A549 (cell line): ENCODE measurements at regions not wholly inside any gene's neighbourhood (a gene's known extent, or its start where the extent isn't known, plus 50 kb on each side); places are given as distances from the start of the nearest gene placed in this dataset.
A peak's percentile ranks its signal among the peaks of the same experiment; 100 is the strongest.

Source experiments
- ATAC-seq, 2 experiments: fragments of 200-7000 bp in 1 of 2; fragments of >200 bp in 1 of 2; cut with Nextera tagmentation in 1 of 2; cut with Tn5 transposase in 1 of 2; 3 replicates each; pipeline versions ENCODE4 v1.8.0 to v1.9.1; 2018 to 2020; ENCODE audit warnings: mild to moderate bottlenecking in 1 of 2, moderate library complexity in 1 of 2
- CTCF ChIA-PET: fragments of 300-600 bp; sonication (Branson Sonifier 250); formaldehyde crosslinking; extraction: SDS; loops from one replicate; lab custom pipeline; 2021; ENCODE audit warnings: antibody characterized with exemption, inconsistent platforms; lab: Yijun Ruan, JAX
- POLR2A ChIA-PET: fragments of 350-600 bp; formaldehyde crosslinking; extraction: SDS; loops from one replicate; lab custom pipeline; 2021; ENCODE audit warnings: antibody characterized with exemption, inconsistent platforms; lab: Yijun Ruan, JAX
- DNase-seq, 2 experiments: peaks; one replicate each; pipeline versions ENCODE4 v3.0.0 to v3.0.0-alpha.2; 2011 to 2016; ENCODE audit warnings: low read depth in 1 of 2, low spot score in 1 of 2
- FAIRE-seq: peaks from 2 replicates; lab custom pipeline; 2011; peaks lifted over from hg19 to GRCh38; lab: Jason Lieb, UNC
- H3K27ac ChIP-seq, 2 experiments: fragments of >200 bp; sonication (Bioruptor Twin); formaldehyde crosslinking; 3 replicates each; pipeline ENCODE4 v1.5.1; 2016 to 2017
- H3K4me1 ChIP-seq: fragments of >200 bp; sonication (Bioruptor Twin); formaldehyde crosslinking; 3 replicates; pipeline ENCODE4 v1.6.1; 2016
- H3K4me2 ChIP-seq: fragments of >200 bp; sonication (Bioruptor Twin); formaldehyde crosslinking; 3 replicates; pipeline ENCODE4 v1.6.1; 2016
- H3K4me3 ChIP-seq: fragments of >200 bp; sonication (Bioruptor Twin); formaldehyde crosslinking; 3 replicates; pipeline ENCODE4 v1.5.1; 2016
- H3K9me3 ChIP-seq: fragments of >200 bp; sonication (Bioruptor Twin); formaldehyde crosslinking; 3 replicates; pipeline ENCODE4 v1.6.1; 2016
- BHLHE40 ChIP-seq: IDR thresholded peaks from 2 replicates; pipeline ENCODE4 v1.6.1; 2012; ENCODE audit warnings: low read depth, low read length, inconsistent platforms
- CBX2 ChIP-seq: fragments of 200-600 bp; sonication (generic); IDR thresholded peaks from 2 replicates; pipeline ENCODE4 v1.6.1; 2016; ENCODE audit warnings: low read depth, mild to moderate bottlenecking, borderline replicate concordance
- CBX8 ChIP-seq: fragments of 200-600 bp; sonication (generic); IDR thresholded peaks from 2 replicates; pipeline ENCODE4 v1.6.1; 2016
- CTCF ChIP-seq: fragments of >200 bp; sonication (Bioruptor Twin); formaldehyde crosslinking; IDR thresholded peaks from 3 replicates; pipeline ENCODE4 v1.5.1; 2016
- FOSL2 ChIP-seq, 2 experiments: fragments of 450-650 bp in 1 of 2; fragments of >200 bp in 1 of 2; sonication (Bioruptor Twin) in 1 of 2; formaldehyde crosslinking; IDR thresholded peaks; 2 replicates each; pipeline versions ENCODE4 v1.5.0 to v1.6.1; 2016 to 2020; ENCODE audit warnings: mild to moderate bottlenecking in 1 of 2, moderate library complexity in 1 of 2
- HES2 ChIP-seq: fragments of >200 bp; sonication (Bioruptor Twin); formaldehyde crosslinking; IDR thresholded peaks from 2 replicates; pipeline ENCODE4 v1.6.1; 2016
- HMGXB4 ChIP-seq: fragments of 250-450 bp; sonication (Bioruptor Pico); IDR thresholded peaks from 2 replicates; pipeline ENCODE4 v1.5.0; 2021; ENCODE audit warnings: mild to moderate bottlenecking, moderate library complexity, borderline replicate concordance
- HOXB5 ChIP-seq: fragments of 250-450 bp; sonication (Bioruptor Pico); IDR thresholded peaks from 2 replicates; pipeline ENCODE4 v1.5.0; 2020; ENCODE audit warnings: mild to moderate bottlenecking, moderate library complexity
- JUN ChIP-seq, 2 experiments: fragments of >200 bp; sonication (Bioruptor Twin); formaldehyde crosslinking; IDR thresholded peaks; 2 replicates in 1 of 2; 3 replicates in 1 of 2; pipeline ENCODE4 v1.6.1; 2016 to 2017
- JUNB ChIP-seq: fragments of >200 bp; sonication (Bioruptor Twin); formaldehyde crosslinking; IDR thresholded peaks from 2 replicates; pipeline ENCODE4 v1.6.1; 2016
- KDM1A ChIP-seq: fragments of 200-600 bp; sonication (generic); IDR thresholded peaks from 2 replicates; pipeline ENCODE4 v1.6.1; 2016; ENCODE audit warnings: low read depth, mild to moderate bottlenecking
- KDM5A ChIP-seq: fragments of 200-600 bp; sonication (generic); IDR thresholded peaks from 2 replicates; pipeline ENCODE4 v1.6.1; 2016; ENCODE audit warnings: antibody characterized with exemption, mild to moderate bottlenecking
- NFE2L2 ChIP-seq: fragments of 150-350 bp; conservative IDR thresholded peaks from 2 replicates; pipeline ENCODE4 v1.6.1; 2014; ENCODE audit warnings: low read length
- NPAS2 ChIP-seq: fragments of 250-450 bp; sonication (Bioruptor Pico); IDR thresholded peaks from 2 replicates; pipeline ENCODE4 v1.8.0; 2022; ENCODE audit warnings: mild to moderate bottlenecking, moderate library complexity, borderline replicate concordance
- PHF8 ChIP-seq: fragments of 200-600 bp; sonication (generic); IDR thresholded peaks from 2 replicates; pipeline ENCODE4 v1.6.1; 2016; ENCODE audit warnings: low read depth, mild to moderate bottlenecking, antibody characterized with exemption, moderate library complexity, borderline replicate concordance
- RAD21 ChIP-seq, 2 experiments: fragments of >200 bp in 1 of 2; sonication (Bioruptor Twin) in 1 of 2; formaldehyde crosslinking in 1 of 2; IDR thresholded peaks in 1 of 2; conservative IDR thresholded peaks in 1 of 2; 2 replicates in 1 of 2; 3 replicates in 1 of 2; pipeline ENCODE4 v1.6.1; 2012 to 2018; ENCODE audit warnings: inconsistent platforms in 1 of 2
- RCOR1 ChIP-seq: fragments of 150-350 bp; IDR thresholded peaks from 2 replicates; pipeline ENCODE4 v1.6.1; 2014; ENCODE audit warnings: antibody characterized with exemption, low read length, low read depth
- SMC3 ChIP-seq: fragments of >200 bp; sonication (Bioruptor Twin); formaldehyde crosslinking; IDR thresholded peaks from 3 replicates; pipeline ENCODE4 v1.6.1; 2018; ENCODE audit warnings: inconsistent platforms
- TFCP2L1 ChIP-seq: fragments of 250-450 bp; sonication (Bioruptor Pico); IDR thresholded peaks from 2 replicates; pipeline ENCODE4 v1.5.0; 2021; ENCODE audit warnings: mild to moderate bottlenecking
- USF2 ChIP-seq: fragments of 450-650 bp; IDR thresholded peaks from 2 replicates; pipeline ENCODE4 v1.6.1; 2014; ENCODE audit warnings: antibody characterized with exemption
- ZC3H11A ChIP-seq: fragments of 450-650 bp; IDR thresholded peaks from 2 replicates; pipeline ENCODE4 v1.6.1; 2014; ENCODE audit warnings: antibody characterized with exemption, mild to moderate bottlenecking
- ZFP36 ChIP-seq: fragments of 450-650 bp; IDR thresholded peaks from 2 replicates; pipeline ENCODE4 v1.6.1; 2014; ENCODE audit warnings: borderline replicate concordance; ENCODE audit not compliant: partially characterized antibody
- WGBS: methylation state at CpG from one replicate; pipeline ENCODE4 v1.1.6; 2017; ENCODE audit errors: missing lambda C conversion rate; 5-methylcytosine and 5-hydroxymethylcytosine counted together

GRCh38 chr2:150341982-150342680 lies 145.3 kb downstream of the RND3 start:
- no peak for TF ChIP-seq PHF8
- no peak for TF ChIP-seq FOSL2 (IDR thresholded peaks at IDR 0.05)
- peak; percentile 69 for TF ChIP-seq FOSL2 (CRISPR knock-in tag; IDR thresholded peaks at IDR 0.05)
- TF ChIP-seq NFE2L2 = no peak
- CTCF ChIA-PET = no interaction called here
- no peak overlapping the region for H3K4me2 ChIP-seq
- FAIRE-seq (no peak), DNase-seq (no peak), ATAC-seq (no peak)
- 73% methylated on average over 4 of the region's 4 CpGs for WGBS
- H3K27ac ChIP-seq = no peak overlapping the region
- H3K9me3 ChIP-seq = no peaks in the 10 kb centered on the region
- POLR2A ChIA-PET = no interaction called here
- no peak overlapping the region for H3K4me3 ChIP-seq
- H3K4me1 ChIP-seq = 0 out of 3 replicates have a peak, but pooled peaks cover 6% of the 10 kb centered on the region

- H3K4me3 ChIP-seq = no peak overlapping the region
- FAIRE-seq (no peak), DNase-seq (no peak), ATAC-seq (no peak)
- no peaks in the 10 kb centered on the region for H3K9me3 ChIP-seq
- H3K4me1 ChIP-seq = 0 out of 3 replicates have a peak, but pooled peaks cover 6% of the 10 kb centered on the region
- 61% methylated on average over 3 of the region's 3 CpGs for WGBS
- no peak overlapping the region for H3K27ac ChIP-seq
- TF ChIP-seq USF2 = no peak
- no peak for TF ChIP-seq CTCF
- TF ChIP-seq HOXB5 = no peak
- TF ChIP-seq BHLHE40 = no peak
- TF ChIP-seq JUNB = no peak
- TF ChIP-seq SMC3 = no peak
- TF ChIP-seq ZFP36 = no peak
- no peak for TF ChIP-seq KDM5A
- TF ChIP-seq HES2 = no peak
- no peak for TF ChIP-seq HMGXB4 (CRISPR knock-in tag)
- no peak for TF ChIP-seq NFE2L2
- no peak for TF ChIP-seq RCOR1
- no peak for TF ChIP-seq KDM1A
- TF ChIP-seq JUN (IDR thresholded peaks at IDR 0.05) = no peak
- TF ChIP-seq CBX2 = no peak
- no peak for TF ChIP-seq NPAS2 (CRISPR knock-in tag)
- no peak for TF ChIP-seq RAD21 (conservative IDR thresholded peaks at IDR 0.05 in 1 of 2, IDR thresholded peaks at IDR 0.05 in 1 of 2)
- no peak for TF ChIP-seq CBX8
- TF ChIP-seq TFCP2L1 (CRISPR knock-in tag) = no peak
- no peak for TF ChIP-seq ZC3H11A
- H3K4me2 ChIP-seq = no peak overlapping the region
- CTCF ChIA-PET = interaction anchor here (1.0 to 1.3 kb wide), 2 partner anchors 10 to 11 kb away, joined by 3 to 4 read pairs; no protein-coding TSS in a partner anchor
- POLR2A ChIA-PET = no interaction called here
Observed at GRCh38 chr2:150339951-150340350, 147.5 kb downstream of the RND3 start.
